ENCODE measurements at regions not wholly inside any gene's neighbourhood (a gene's known extent, or its start where the extent isn't known, plus 50 kb on each side); places are given as distances from the start of the nearest gene placed in this dataset.

- H3K4me3 ChIP-seq, result no peak overlapping the region
- no peak for TF ChIP-seq POLR2AphosphoS5 (IDR thresholded peaks at IDR 0.05; ENCODE audit: insufficient read depth in 1 of 2, low read depth in 1 of 2)
- TF ChIP-seq, protein P1, sequence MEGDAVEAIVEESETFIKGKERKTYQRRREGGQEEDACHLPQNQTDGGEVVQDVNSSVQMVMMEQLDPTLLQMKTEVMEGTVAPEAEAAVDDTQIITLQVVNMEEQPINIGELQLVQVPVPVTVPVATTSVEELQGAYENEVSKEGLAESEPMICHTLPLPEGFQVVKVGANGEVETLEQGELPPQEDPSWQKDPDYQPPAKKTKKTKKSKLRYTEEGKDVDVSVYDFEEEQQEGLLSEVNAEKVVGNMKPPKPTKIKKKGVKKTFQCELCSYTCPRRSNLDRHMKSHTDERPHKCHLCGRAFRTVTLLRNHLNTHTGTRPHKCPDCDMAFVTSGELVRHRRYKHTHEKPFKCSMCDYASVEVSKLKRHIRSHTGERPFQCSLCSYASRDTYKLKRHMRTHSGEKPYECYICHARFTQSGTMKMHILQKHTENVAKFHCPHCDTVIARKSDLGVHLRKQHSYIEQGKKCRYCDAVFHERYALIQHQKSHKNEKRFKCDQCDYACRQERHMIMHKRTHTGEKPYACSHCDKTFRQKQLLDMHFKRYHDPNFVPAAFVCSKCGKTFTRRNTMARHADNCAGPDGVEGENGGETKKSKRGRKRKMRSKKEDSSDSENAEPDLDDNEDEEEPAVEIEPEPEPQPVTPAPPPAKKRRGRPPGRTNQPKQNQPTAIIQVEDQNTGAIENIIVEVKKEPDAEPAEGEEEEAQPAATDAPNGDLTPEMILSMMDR (IDR thresholded peaks at IDR 0.05), result no peak
- no peak for TF ChIP-seq POLR2A (IDR thresholded peaks at IDR 0.05)
- H3K27me3 ChIP-seq, result no peaks in the 10 kb centered on the region
- no peaks in the 10 kb centered on the region for H3K36me3 ChIP-seq
- no peaks in the 10 kb centered on the region for H3K9me3 ChIP-seq
- H3K27ac ChIP-seq, result no peak overlapping the region
- no peaks in the 10 kb centered on the region for H3K4me1 ChIP-seq
- no peak for DNase-seq (ENCODE audit: extremely low spot score in 2 of 2)
- intact Hi-C loops (cut with DNase I), result no loop called here
These were observed 276.1 kb upstream of the NCAM1 start for GRCh38 chr11:112685111-112685510.

- intact Hi-C loops (cut with DNase I), result no loop called here
- H3K36me3 ChIP-seq, result no peaks in the 10 kb centered on the region
- H3K27ac ChIP-seq, result no peak overlapping the region
- no peak overlapping the region for H3K4me3 ChIP-seq
- DNase-seq (ENCODE audit: extremely low spot score in 2 of 2), result no peak
- H3K9me3 ChIP-seq, result no peaks in the 10 kb centered on the region
- TF ChIP-seq POLR2AphosphoS5 (IDR thresholded peaks at IDR 0.05; ENCODE audit: insufficient read depth in 1 of 2, low read depth in 1 of 2), result no peak
- no peak for TF ChIP-seq POLR2A (IDR thresholded peaks at IDR 0.05)
- TF ChIP-seq, protein P1 (IDR thresholded peaks at IDR 0.05), result no peak
- H3K27me3 ChIP-seq, result no peaks in the 10 kb centered on the region
- no peaks in the 10 kb centered on the region for H3K4me1 ChIP-seq
These were observed 271.4 kb upstream of the NCAM1 start for GRCh38 chr11:112689851-112690250.

- H3K4me1 ChIP-seq, result no peaks in the 10 kb centered on the region
These were observed 267.4 kb upstream of the NCAM1 start for GRCh38 chr11:112693781-112694180.

GRCh38 chr11:112694245-112694644 is 267.0 kb upstream of the NCAM1 start:
- intact Hi-C loops (cut with DNase I), result no loop called here
- no peak overlapping the region for H3K4me3 ChIP-seq
- no peak for TF ChIP-seq POLR2AphosphoS5 (IDR thresholded peaks at IDR 0.05; ENCODE audit: insufficient read depth in 1 of 2, low read depth in 1 of 2)
- TF ChIP-seq, protein P1 (IDR thresholded peaks at IDR 0.05), result no peak
- no peak for TF ChIP-seq POLR2A (IDR thresholded peaks at IDR 0.05)
- H3K9me3 ChIP-seq, result no peaks in the 10 kb centered on the region
- H3K27ac ChIP-seq, result no peak overlapping the region
- DNase-seq (ENCODE audit: extremely low spot score in 2 of 2), result no peak
- no peaks in the 10 kb centered on the region for H3K27me3 ChIP-seq
- H3K4me1 ChIP-seq, result no peaks in the 10 kb centered on the region
- no peaks in the 10 kb centered on the region for H3K36me3 ChIP-seq

More at GRCh38 chr11:112693781-112694180, 267.4 kb upstream of the NCAM1 start:
- Histone ChIP-seq H3K27ac (no peak overlapping the region), H3K4me3 (no peak overlapping the region), H3K36me3 (no peaks in the 10 kb centered on the region), H3K27me3 (no peaks in the 10 kb centered on the region), H3K9me3 (no peaks in the 10 kb centered on the region)
- TF ChIP-seq, protein P1 (IDR thresholded peaks at IDR 0.05), result no peak
- TF ChIP-seq POLR2A (IDR thresholded peaks at IDR 0.05) (no peak), POLR2AphosphoS5 (IDR thresholded peaks at IDR 0.05; ENCODE audit: insufficient read depth in 1 of 2, low read depth in 1 of 2) (no peak)
- no peak for DNase-seq (ENCODE audit: extremely low spot score in 2 of 2)
- intact Hi-C loops (cut with DNase I), result no loop called here

- DNase-seq (ENCODE audit: extremely low spot score in 2 of 2), result no peak
- Histone ChIP-seq H3K27me3 (no peaks in the 10 kb centered on the region), H3K27ac (no peak overlapping the region), H3K4me1 (no peaks in the 10 kb centered on the region), H3K9me3 (no peaks in the 10 kb centered on the region), H3K4me3 (no peak overlapping the region), H3K36me3 (no peaks in the 10 kb centered on the region)
- intact Hi-C loops (cut with DNase I), result loop anchor here (5.0 kb wide), 1 partner anchor 1653 kb away; no protein-coding TSS in a partner anchor
- TF ChIP-seq, protein P1 (IDR thresholded peaks at IDR 0.05), result no peak
- TF ChIP-seq POLR2A (IDR thresholded peaks at IDR 0.05) (no peak), POLR2AphosphoS5 (IDR thresholded peaks at IDR 0.05; ENCODE audit: insufficient read depth in 1 of 2, low read depth in 1 of 2) (no peak)
These were observed 266.4 kb upstream of the NCAM1 start for GRCh38 chr11:112694813-112695212.

Data from vagina (tissue), 2 donors.